GM23248 (cell line): ENCODE measurements at regions not wholly inside any gene's neighbourhood (a gene's known extent, or its start where the extent isn't known, plus 50 kb on each side); places are given as distances from the start of the nearest gene placed in this dataset.

Experiments used
- EZH2 ChIP-seq: fragments of 200-600 bp; sonication (generic); IDR thresholded peaks from 2 replicates; pipeline ENCODE4 v1.6.1; 2018; ENCODE audit warnings: antibody characterized with exemption, mild to moderate bottlenecking; ENCODE audit not compliant: insufficient read depth, poor library complexity, severe bottlenecking
- EZH2phosphoT487 ChIP-seq: fragments of 200-600 bp; sonication (generic); IDR thresholded peaks from 2 replicates; pipeline ENCODE4 v1.6.1; 2018; ENCODE audit warnings: antibody characterized with exemption, moderate library complexity, mild to moderate bottlenecking, low read depth; ENCODE audit not compliant: insufficient read depth

DNA sequence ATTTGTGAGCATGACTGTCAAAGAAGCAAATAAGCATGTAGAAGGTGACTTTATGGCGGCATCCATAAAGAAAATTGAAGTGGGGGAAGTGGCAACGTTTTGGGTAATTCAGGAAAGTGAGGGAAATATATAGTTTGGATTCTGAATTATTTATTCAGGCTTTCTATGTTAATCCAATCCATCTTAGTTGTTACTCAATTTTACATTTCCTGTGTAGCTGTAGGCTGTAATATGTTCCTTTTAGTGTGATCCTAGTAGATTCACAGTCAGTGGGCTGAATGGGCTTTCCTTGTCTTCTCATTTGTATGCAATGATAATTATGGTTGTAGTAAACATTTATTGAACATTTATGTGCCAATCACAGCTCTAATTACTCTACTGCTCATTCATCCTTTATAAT, 654.1 kb downstream of the EDEM1 start:
- no peak for TF ChIP-seq EZH2phosphoT487
- TF ChIP-seq EZH2 = no peak
